ENCODE measurements at regions not wholly inside any gene's neighbourhood (a gene's known extent, or its start where the extent isn't known, plus 50 kb on each side); places are given as distances from the start of the nearest gene placed in this dataset.

GRCh38 chr15:96172417-96172816, 158.1 kb upstream of the NR2F2 start:
- Histone ChIP-seq H3K36me3 (ENCODE audit: low read depth) (no peaks in the 10 kb centered on the region), H3K27ac (ENCODE audit: poor library complexity, severe bottlenecking) (peak overlapping the region; percentile 24), H3K4me1 (ENCODE audit: insufficient read depth, poor library complexity, severe bottlenecking) (peaks cover 17% of the 10 kb centered on the region), H3K9me3 (ENCODE audit: severe bottlenecking) (no peaks in the 10 kb centered on the region), H3K27me3 (ENCODE audit: insufficient read depth, poor library complexity, severe bottlenecking) (no peaks in the 10 kb centered on the region), H3K4me3 (ENCODE audit: severe bottlenecking) (no peak overlapping the region)
- TF ChIP-seq CTCF (IDR thresholded peaks at IDR 0.05; ENCODE audit: poor library complexity, severe bottlenecking), result no peak
- no peak for DNase-seq (ENCODE audit: low spot score)
- ATAC-seq (ENCODE audit: low read depth), result no peak

- H3K4me3 ChIP-seq (ENCODE audit: severe bottlenecking), result no peak overlapping the region
- no peak for ATAC-seq (ENCODE audit: low read depth)
Observed at GRCh38 chr15:96176831-96177230, 153.7 kb upstream of the NR2F2 start.

GRCh38 chr15:96177279-96177678, 153.2 kb upstream of the NR2F2 start:
- no peak overlapping the region for H3K27ac ChIP-seq (ENCODE audit: poor library complexity, severe bottlenecking)
- no peaks in the 10 kb centered on the region for H3K36me3 ChIP-seq (ENCODE audit: low read depth)
- H3K9me3 ChIP-seq (ENCODE audit: severe bottlenecking), result no peaks in the 10 kb centered on the region
- ATAC-seq (ENCODE audit: low read depth) (no peak), DNase-seq (ENCODE audit: low spot score) (no peak)
- H3K27me3 ChIP-seq (ENCODE audit: insufficient read depth, poor library complexity, severe bottlenecking), result no peaks in the 10 kb centered on the region
- H3K4me3 ChIP-seq (ENCODE audit: severe bottlenecking), result no peak overlapping the region
- no peak for TF ChIP-seq CTCF (IDR thresholded peaks at IDR 0.05; ENCODE audit: poor library complexity, severe bottlenecking)
- peaks cover 2% of the 10 kb centered on the region for H3K4me1 ChIP-seq (ENCODE audit: insufficient read depth, poor library complexity, severe bottlenecking)

More at GRCh38 chr15:96176831-96177230, 153.7 kb upstream of the NR2F2 start:
- H3K9me3 ChIP-seq (ENCODE audit: severe bottlenecking), result no peaks in the 10 kb centered on the region
- H3K27ac ChIP-seq (ENCODE audit: poor library complexity, severe bottlenecking), result no peak overlapping the region
- H3K27me3 ChIP-seq (ENCODE audit: insufficient read depth, poor library complexity, severe bottlenecking), result no peaks in the 10 kb centered on the region
- DNase-seq (ENCODE audit: low spot score), result no peak
- no peak for TF ChIP-seq CTCF (IDR thresholded peaks at IDR 0.05; ENCODE audit: poor library complexity, severe bottlenecking)
- H3K4me1 ChIP-seq (ENCODE audit: insufficient read depth, poor library complexity, severe bottlenecking), result peaks cover 7% of the 10 kb centered on the region
- H3K36me3 ChIP-seq (ENCODE audit: low read depth), result no peaks in the 10 kb centered on the region

- no peak overlapping the region for H3K27ac ChIP-seq (ENCODE audit: poor library complexity, severe bottlenecking)
- no peaks in the 10 kb centered on the region for H3K4me1 ChIP-seq (ENCODE audit: insufficient read depth, poor library complexity, severe bottlenecking)
- H3K9me3 ChIP-seq (ENCODE audit: severe bottlenecking), result no peaks in the 10 kb centered on the region
- no peak for TF ChIP-seq CTCF (IDR thresholded peaks at IDR 0.05; ENCODE audit: poor library complexity, severe bottlenecking)
- no peaks in the 10 kb centered on the region for H3K36me3 ChIP-seq (ENCODE audit: low read depth)
- ATAC-seq (ENCODE audit: low read depth) (no peak), DNase-seq (ENCODE audit: low spot score) (no peak)
- no peaks in the 10 kb centered on the region for H3K27me3 ChIP-seq (ENCODE audit: insufficient read depth, poor library complexity, severe bottlenecking)
- no peak overlapping the region for H3K4me3 ChIP-seq (ENCODE audit: severe bottlenecking)
Observed at GRCh38 chr15:96180087-96180748, 150.3 kb upstream of the NR2F2 start.

- ATAC-seq (ENCODE audit: low read depth) (no peak), DNase-seq (ENCODE audit: low spot score) (no peak)
- H3K4me1 ChIP-seq (ENCODE audit: insufficient read depth, poor library complexity, severe bottlenecking), result no peaks in the 10 kb centered on the region
- H3K36me3 ChIP-seq (ENCODE audit: low read depth), result no peaks in the 10 kb centered on the region
- H3K27ac ChIP-seq (ENCODE audit: poor library complexity, severe bottlenecking), result no peak overlapping the region
- no peaks in the 10 kb centered on the region for H3K27me3 ChIP-seq (ENCODE audit: insufficient read depth, poor library complexity, severe bottlenecking)
- no peak overlapping the region for H3K4me3 ChIP-seq (ENCODE audit: severe bottlenecking)
- TF ChIP-seq CTCF (IDR thresholded peaks at IDR 0.05; ENCODE audit: poor library complexity, severe bottlenecking), result no peak
- no peaks in the 10 kb centered on the region for H3K9me3 ChIP-seq (ENCODE audit: severe bottlenecking)
Observed at GRCh38 chr15:96181217-96181616, 149.3 kb upstream of the NR2F2 start.
